D721Med (cell line): ENCODE measurements at regions not wholly inside any gene's neighbourhood (a gene's known extent, or its start where the extent isn't known, plus 50 kb on each side); places are given as distances from the start of the nearest gene placed in this dataset.
"Not testable (repeated sequence)": the region's sequence is repeated elsewhere in the genome, so short reads cannot be mapped to it uniquely, and the experiment has no call there.

Source experiments
- DNase-seq: peaks from one replicate; pipeline ENCODE4 v3.0.0; 2011; ENCODE audit warnings: low spot score; ENCODE audit not compliant: insufficient read length
- FAIRE-seq: peaks from 2 replicates; lab custom pipeline; 2011; peaks lifted over from hg19 to GRCh38; lab: Jason Lieb, UNC
- TF ChIP-seq, protein P1 (sequence below): IDR thresholded peaks from 2 replicates; pipeline ENCODE4 v1.5.1; 2012; ENCODE audit warnings: mild to moderate bottlenecking, control low read depth; ENCODE audit not compliant: insufficient read depth; ENCODE audit errors: missing control alignments

DNA sequence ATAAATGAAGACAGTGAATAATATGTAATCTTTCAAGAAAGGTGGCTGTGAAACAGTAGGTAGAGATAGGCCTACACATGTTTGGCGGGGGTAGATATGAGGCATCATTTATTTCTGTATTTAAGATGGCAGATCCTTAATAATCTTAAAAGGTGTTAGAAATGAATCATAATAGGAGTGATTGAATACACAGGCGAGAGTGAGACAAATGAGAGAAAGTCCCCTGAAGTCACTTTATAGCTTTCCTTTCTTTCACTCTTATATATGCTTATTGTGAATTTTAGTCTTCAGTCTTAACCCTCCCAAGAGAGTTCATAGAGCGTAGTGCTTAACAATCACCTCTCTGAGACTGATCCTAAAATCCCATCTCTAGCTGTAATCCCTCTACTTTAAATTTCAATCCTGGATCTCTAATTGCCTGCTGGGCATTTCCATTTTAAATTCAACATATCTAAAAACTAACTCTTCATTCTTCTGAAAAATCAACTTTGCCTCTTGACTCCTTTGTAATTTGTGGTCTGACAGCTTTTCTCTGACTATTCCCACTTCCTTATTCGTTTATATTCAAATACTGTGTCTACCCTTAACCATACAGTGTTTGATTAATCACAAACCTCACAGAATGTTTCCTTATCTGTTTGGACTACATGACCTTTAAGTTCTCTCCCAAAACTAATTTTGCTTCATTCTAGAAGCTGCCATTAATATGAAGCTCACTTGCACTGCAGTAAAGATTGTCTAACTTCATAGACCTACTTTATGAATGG is 463.7 kb upstream of the FSIP2 start:
- no peak for FAIRE-seq
- TF ChIP-seq, protein P1, sequence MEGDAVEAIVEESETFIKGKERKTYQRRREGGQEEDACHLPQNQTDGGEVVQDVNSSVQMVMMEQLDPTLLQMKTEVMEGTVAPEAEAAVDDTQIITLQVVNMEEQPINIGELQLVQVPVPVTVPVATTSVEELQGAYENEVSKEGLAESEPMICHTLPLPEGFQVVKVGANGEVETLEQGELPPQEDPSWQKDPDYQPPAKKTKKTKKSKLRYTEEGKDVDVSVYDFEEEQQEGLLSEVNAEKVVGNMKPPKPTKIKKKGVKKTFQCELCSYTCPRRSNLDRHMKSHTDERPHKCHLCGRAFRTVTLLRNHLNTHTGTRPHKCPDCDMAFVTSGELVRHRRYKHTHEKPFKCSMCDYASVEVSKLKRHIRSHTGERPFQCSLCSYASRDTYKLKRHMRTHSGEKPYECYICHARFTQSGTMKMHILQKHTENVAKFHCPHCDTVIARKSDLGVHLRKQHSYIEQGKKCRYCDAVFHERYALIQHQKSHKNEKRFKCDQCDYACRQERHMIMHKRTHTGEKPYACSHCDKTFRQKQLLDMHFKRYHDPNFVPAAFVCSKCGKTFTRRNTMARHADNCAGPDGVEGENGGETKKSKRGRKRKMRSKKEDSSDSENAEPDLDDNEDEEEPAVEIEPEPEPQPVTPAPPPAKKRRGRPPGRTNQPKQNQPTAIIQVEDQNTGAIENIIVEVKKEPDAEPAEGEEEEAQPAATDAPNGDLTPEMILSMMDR, result no peak
- no peak for DNase-seq

- not testable (repeated sequence) for DNase-seq, FAIRE-seq
Measured at GRCh38 chr2:185275979-185276378, 462.6 kb upstream of the FSIP2 start.

DNA sequence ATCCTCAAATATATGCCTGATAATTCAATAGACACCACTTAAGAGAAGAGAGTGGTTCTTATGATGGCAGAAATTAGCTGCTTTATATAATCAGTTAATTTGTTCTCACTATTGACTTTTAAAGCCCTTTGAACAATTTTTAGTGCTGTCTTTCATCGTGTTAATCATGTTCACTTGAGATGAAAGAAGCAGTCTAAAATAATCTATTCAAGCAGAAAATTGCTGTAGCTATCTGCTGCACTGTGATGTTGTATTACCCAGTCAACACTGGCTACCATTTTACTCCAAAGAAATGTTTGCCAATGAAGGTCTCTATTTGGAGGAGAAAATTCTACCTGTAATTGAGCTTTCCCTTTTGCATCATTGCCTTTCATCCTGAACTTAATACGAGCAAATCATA is 459.8 kb upstream of the FSIP2 start:
- TF ChIP-seq, protein P1, result no peak
- FAIRE-seq (no peak), DNase-seq (no peak)

- DNase-seq, result no peak
- TF ChIP-seq, protein P1, result peak; percentile 71
- FAIRE-seq, result peak; percentile 53
Measured at GRCh38 chr2:185279999-185280398, 458.6 kb upstream of the FSIP2 start.

DNA sequence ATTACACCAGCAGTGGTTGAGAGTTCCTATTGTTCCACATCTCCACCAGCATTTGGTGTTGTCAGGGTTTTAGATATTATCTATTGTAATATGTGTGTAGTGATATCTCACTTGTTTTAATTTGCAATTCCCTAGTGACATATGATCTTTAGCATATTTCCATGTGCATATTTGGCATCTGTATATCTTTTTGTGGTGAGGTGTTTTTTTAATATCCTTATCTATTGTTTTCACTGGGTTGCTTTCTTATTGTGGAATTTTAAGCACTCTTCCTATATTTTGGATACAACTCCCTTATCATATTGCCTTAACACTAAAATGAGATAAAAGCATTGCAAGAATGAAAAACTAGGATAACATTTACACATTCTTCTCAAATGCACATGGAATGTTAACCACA is 453.9 kb upstream of the FSIP2 start:
- DNase-seq, result no peak
- FAIRE-seq, result no peak
- TF ChIP-seq, protein P1, result no peak

GRCh38 chr2:185290012-185290411 is 448.6 kb upstream of the FSIP2 start:
- not testable (repeated sequence) for DNase-seq, FAIRE-seq

GRCh38 chr2:185291035-185291647 is 447.5 kb upstream of the FSIP2 start:
- TF ChIP-seq, protein P1, result peak; percentile 44
- DNase-seq, result no peak
- FAIRE-seq, result no peak

- TF ChIP-seq, protein P1, result no peak
- DNase-seq, result no peak
- FAIRE-seq, result no peak
Measured at GRCh38 chr2:185299867-185300266, 438.7 kb upstream of the FSIP2 start.
